Nephron (organoid): ENCODE measurements at regions not wholly inside any gene's neighbourhood (a gene's known extent, or its start where the extent isn't known, plus 50 kb on each side); places are given as distances from the start of the nearest gene placed in this dataset.

ENCODE experiments used
- H3K27ac Mint-ChIP-seq, 3 experiments: 2 replicates each; pipeline ENCODE4 v1.8.0; 2020; ENCODE audit warnings: mixed read lengths in 3 of 3, mild to moderate bottlenecking in 2 of 3, moderate library complexity in 1 of 3
- H3K27me3 Mint-ChIP-seq: 2 replicates; pipeline ENCODE4 v1.8.0; 2021; ENCODE audit warnings: low read depth, mild to moderate bottlenecking, moderate library complexity, mixed read lengths
- H3K36me3 Mint-ChIP-seq: 2 replicates; pipeline ENCODE4 v1.8.0; 2020; ENCODE audit warnings: low read depth, mixed read lengths
- H3K4me1 Mint-ChIP-seq: 2 replicates; pipeline ENCODE4 v1.8.0; 2020; ENCODE audit warnings: mixed read lengths
- H3K4me3 Mint-ChIP-seq, 3 experiments: 2 replicates each; pipeline ENCODE4 v1.8.0; 2020; ENCODE audit warnings: mild to moderate bottlenecking in 3 of 3, mixed read lengths in 3 of 3, moderate library complexity in 2 of 3
- H3K9me3 Mint-ChIP-seq: 2 replicates; pipeline ENCODE4 v1.8.0; 2020; ENCODE audit warnings: mixed read lengths
- CTCF ChIP-seq, 3 experiments: fragments of 200-600 bp; sonication (generic); IDR thresholded peaks; one replicate each; pipeline ENCODE4 v1.5.0; 2021; ENCODE audit warnings: antibody characterized with exemption in 3 of 3; ENCODE audit not compliant: unreplicated experiment in 3 of 3

GRCh38 chr10:33037726-33038125 lies 79.7 kb upstream of the ITGB1 start:
- peaks cover 1% of the 10 kb centered on the region for H3K4me1 Mint-ChIP-seq
- no peak overlapping the region for H3K27ac Mint-ChIP-seq
- H3K9me3 Mint-ChIP-seq: no peaks in the 10 kb centered on the region
- no peaks in the 10 kb centered on the region for H3K36me3 Mint-ChIP-seq
- no peak overlapping the region for H3K4me3 Mint-ChIP-seq
- H3K27me3 Mint-ChIP-seq: peaks cover 14% of the 10 kb centered on the region
- no peak for TF ChIP-seq CTCF (IDR thresholded peaks at IDR 0.05; ENCODE audit: unreplicated experiment in 3 of 3)

- TF ChIP-seq CTCF (IDR thresholded peaks at IDR 0.05; ENCODE audit: unreplicated experiment in 3 of 3): no peak
- Mint-ChIP-seq H3K27ac (no peak overlapping the region), H3K27me3 (peaks cover 6% of the 10 kb centered on the region), H3K9me3 (no peaks in the 10 kb centered on the region), H3K4me3 (no peak overlapping the region), H3K36me3 (no peaks in the 10 kb centered on the region), H3K4me1 (peaks cover 6% of the 10 kb centered on the region)
Observed at GRCh38 chr10:33036670-33037069, 78.6 kb upstream of the ITGB1 start.

- no peak for TF ChIP-seq CTCF (IDR thresholded peaks at IDR 0.05; ENCODE audit: unreplicated experiment in 3 of 3)
- no peaks in the 10 kb centered on the region for H3K36me3 Mint-ChIP-seq
- no peaks in the 10 kb centered on the region for H3K9me3 Mint-ChIP-seq
- H3K4me1 Mint-ChIP-seq: peaks cover 6% of the 10 kb centered on the region
- H3K27ac Mint-ChIP-seq: peak overlapping the region in 1 of 3 experiments; percentile 8
- H3K27me3 Mint-ChIP-seq: peaks cover 4% of the 10 kb centered on the region
- H3K4me3 Mint-ChIP-seq: no peak overlapping the region
Observed at GRCh38 chr10:33035411-33035810, 77.4 kb upstream of the ITGB1 start.

- no peaks in the 10 kb centered on the region for H3K36me3 Mint-ChIP-seq
- H3K27ac Mint-ChIP-seq: peak overlapping the region in 1 of 3 experiments; percentile 8
- no peak overlapping the region for H3K4me3 Mint-ChIP-seq
- peaks cover 6% of the 10 kb centered on the region for H3K4me1 Mint-ChIP-seq
- no peak for TF ChIP-seq CTCF (IDR thresholded peaks at IDR 0.05; ENCODE audit: unreplicated experiment in 3 of 3)
- no peaks in the 10 kb centered on the region for H3K9me3 Mint-ChIP-seq
- peaks cover 1% of the 10 kb centered on the region for H3K27me3 Mint-ChIP-seq
Observed at GRCh38 chr10:33034931-33035330, 76.9 kb upstream of the ITGB1 start.

GRCh38 chr10:33032654-33033151 lies 74.7 kb upstream of the ITGB1 start:
- H3K27ac Mint-ChIP-seq: peak overlapping the region; percentile 9 to 52 (median 9)
- peak overlapping the region in 2 of 3 experiments; percentile 2 to 5 for H3K4me3 Mint-ChIP-seq
- no peak for TF ChIP-seq CTCF (IDR thresholded peaks at IDR 0.05; ENCODE audit: unreplicated experiment in 3 of 3)
- no peaks in the 10 kb centered on the region for H3K9me3 Mint-ChIP-seq
- H3K36me3 Mint-ChIP-seq: no peaks in the 10 kb centered on the region
- H3K27me3 Mint-ChIP-seq: no peaks in the 10 kb centered on the region
- H3K4me1 Mint-ChIP-seq: peaks cover 6% of the 10 kb centered on the region
